Right ventricle myocardium inferior (tissue), 1 donor: ENCODE measurements at regions not wholly inside any gene's neighbourhood (a gene's known extent, or its start where the extent isn't known, plus 50 kb on each side); places are given as distances from the start of the nearest gene placed in this dataset.

Source experiments
- ATAC-seq: fragments of 200-7000 bp; cut with Tn5 transposase; one replicate; pipeline ENCODE4 v1.9.1; 2020; ENCODE audit warnings: mild to moderate bottlenecking, moderate library complexity
- DNase-seq: peaks from one replicate; pipeline ENCODE4 v3.0.0; 2021; ENCODE audit errors: missing footprints
- intact Hi-C: fragments of 100-400 bp; cut with DNase I; formaldehyde crosslinking; loops from one replicate; pipeline ENCODE4 v1.11.0; 2022
- donor health status: DM: no; HTN: yes; CAD: no; lungs with severe emphysema.

DNA sequence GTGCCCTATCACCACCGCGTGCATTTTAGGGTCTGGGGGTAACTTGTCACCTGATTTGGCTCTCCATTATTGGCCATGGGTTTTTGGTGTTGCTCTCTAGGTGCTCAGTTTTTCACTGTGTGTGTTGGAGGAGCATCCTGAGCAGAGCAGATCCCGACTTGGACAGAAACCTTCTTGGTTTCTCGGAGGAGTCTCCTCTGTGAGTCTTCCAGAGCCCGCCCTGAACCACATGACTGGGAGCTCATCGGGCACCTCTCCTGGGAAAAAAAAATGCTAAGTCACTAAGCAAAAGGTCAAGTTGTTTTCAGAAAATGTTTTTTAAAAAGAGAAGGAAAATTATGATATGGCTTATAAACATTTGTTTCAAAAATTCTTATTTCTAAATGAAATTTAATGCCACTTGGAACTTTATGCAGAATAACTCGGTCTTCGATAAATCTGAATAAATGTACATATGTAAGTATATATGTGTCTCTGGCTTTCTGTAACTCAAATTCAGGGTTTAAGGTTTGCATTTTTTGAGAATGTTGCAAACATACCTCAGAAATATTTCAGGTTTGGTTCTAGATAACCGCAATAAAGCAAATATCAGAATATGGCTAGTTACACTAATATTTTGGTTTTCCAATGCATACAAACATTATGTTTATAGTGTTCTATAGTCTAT, 255.2 kb downstream of the AUH start:
- ATAC-seq (no peak), DNase-seq (no peak)
- intact Hi-C loops, result no loop called here

DNA sequence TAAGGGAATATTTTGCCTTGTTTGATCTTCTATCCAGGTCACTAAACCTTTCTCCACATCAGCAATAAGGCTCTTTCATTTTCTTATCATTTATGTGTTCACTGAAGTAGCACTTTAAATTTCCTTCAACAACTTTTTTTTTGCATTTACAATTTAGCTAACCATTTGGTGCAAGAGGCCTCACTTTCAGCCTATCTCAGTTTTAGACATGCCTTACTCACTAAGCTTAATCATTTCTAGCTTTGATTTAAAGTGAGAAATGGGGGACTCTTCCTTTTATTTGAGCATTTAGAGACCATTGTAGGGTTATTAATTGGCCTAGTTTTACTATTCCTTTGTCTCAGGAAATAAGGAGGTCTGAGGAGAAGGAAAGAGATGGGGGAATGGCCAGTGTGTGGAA, 250.5 kb downstream of the AUH start:
- ATAC-seq, result no peak
- no peak for DNase-seq
- intact Hi-C loops, result no loop called here

DNA sequence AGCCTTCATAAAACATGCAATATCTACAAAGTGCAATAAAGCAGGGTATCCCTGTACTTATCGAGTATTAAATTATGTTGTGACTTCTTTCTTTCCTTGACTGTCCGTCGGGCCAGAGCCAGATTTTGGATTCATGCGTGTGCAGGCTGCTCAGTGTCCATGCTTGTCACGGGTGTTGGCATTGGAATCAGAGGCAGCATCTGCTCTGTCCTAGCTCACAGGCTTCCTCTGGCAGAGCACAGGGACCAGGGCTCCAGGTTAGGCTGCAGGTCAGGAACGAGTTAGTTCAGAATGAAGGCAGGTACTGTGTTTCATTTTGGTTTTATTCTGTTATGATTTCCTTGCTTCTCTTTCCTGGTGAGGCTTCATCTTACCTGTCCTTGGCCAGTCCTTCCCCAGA, 249.8 kb downstream of the AUH start:
- DNase-seq (no peak), ATAC-seq (no peak)
- intact Hi-C loops, result no loop called here

DNA sequence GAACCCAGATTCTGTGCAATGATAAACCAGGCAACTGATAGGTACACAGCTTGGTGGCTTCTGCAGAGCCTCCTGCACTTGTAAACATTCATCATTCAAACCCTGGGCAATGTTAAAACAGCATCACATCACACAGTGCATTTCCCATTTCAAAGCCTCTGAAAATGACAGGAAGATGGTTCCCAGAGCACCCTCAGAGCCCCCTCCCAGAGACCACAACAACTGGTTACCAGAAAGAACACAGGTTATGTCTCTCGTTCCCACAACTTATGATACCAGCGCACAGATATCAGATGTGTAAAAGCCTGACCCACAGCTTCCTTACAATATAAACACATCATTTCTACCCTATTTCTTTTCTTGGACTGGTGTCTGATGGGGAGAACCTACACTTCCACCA, 248.7 kb downstream of the AUH start:
- no peak for ATAC-seq
- intact Hi-C loops, result no loop called here
- DNase-seq, result no peak

DNA sequence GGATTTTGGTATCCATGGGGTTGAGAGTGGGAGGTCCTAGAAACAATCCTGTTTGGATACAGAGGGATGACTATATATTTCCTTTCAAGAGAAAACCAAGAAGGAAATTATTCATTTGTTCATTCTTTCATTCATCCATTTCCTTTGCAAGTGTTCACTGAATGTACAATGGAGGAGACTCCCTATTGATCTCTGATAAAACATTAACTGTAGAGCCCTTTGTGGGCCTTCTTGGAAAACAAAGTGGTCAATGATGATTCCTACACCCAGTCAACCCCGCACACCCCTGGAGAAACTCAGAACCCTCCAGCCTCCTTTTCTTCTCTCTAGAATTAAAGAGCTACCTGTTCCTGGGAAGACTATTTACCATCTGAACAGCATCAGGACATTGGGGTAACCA, 247.3 kb downstream of the AUH start:
- intact Hi-C loops, result no loop called here
- ATAC-seq (no peak), DNase-seq (no peak)

DNA sequence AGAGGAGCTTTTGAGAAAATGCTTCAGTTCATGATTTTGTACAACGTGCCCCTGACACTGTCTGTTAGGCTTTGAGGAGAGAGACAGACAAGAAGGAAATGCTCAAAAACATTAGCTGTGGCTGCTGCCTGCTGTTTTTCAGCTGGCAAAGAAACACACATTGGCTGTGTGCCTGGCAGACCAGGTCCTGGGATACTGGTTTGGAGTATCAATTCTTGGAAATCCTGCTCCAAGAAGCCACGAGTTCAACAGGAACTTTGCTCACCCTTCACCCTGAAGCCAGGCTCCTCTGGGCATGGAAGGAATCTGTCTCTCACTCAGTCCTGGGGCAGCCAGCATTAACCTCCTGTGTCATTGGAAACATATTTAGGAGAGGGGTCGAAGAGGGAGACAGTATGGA, 245.5 kb downstream of the AUH start:
- ATAC-seq (no peak), DNase-seq (no peak)
- intact Hi-C loops, result loop anchor here (5.0 kb wide), 2 partner anchors 76 to 246 kb away; partner anchors contain the start of gene AUH

DNA sequence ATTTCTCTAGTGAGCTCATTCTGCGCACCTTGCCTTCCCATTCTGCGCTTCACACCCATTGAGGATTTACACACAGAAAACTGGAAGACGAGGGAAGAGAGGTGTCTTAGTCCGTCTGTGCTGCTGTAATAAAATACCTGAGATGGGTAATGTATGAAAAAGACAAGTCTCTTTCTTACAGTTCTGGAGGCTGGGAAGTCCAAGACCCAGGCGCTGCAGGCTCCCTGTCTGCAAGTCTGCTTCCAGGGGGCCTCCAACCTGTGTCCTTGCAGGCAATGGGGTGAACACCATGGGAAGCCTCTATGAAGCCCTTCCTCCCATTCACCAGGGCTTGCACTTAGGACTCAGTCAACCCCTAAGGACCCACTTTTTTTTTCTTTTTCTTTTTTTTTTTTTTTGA, 245.0 kb downstream of the AUH start:
- DNase-seq (no peak), ATAC-seq (no peak)
- intact Hi-C loops, result loop anchor here (5.0 kb wide), 2 partner anchors 76 to 246 kb away; partner anchors contain the start of gene AUH

DNA sequence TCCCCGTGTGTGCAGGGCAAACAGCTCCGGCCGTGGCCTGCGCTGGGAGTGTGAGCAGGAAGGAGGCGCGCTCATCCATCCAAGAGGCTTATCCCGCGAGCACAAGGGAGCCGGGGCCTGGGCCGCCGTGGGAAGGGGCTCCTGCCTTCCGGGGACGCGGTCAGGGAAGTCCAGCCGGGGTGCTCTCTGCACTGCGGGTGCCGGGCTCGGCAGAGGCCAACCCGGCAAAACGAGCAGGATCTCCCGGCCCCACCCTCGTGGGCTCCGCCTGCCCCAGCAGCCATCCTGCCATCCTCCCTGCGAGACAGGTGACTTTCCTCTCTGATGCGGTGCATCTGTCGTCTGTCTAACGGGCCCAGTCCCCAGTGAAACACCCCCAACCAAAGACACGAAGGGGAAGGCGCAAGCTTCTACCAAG, 244.2 kb downstream of the AUH start:
- DNase-seq, result no peak
- intact Hi-C loops, result loop anchor here (5.0 kb wide), 2 partner anchors 75 to 245 kb away; partner anchors contain the start of gene AUH
- ATAC-seq, result no peak

DNA sequence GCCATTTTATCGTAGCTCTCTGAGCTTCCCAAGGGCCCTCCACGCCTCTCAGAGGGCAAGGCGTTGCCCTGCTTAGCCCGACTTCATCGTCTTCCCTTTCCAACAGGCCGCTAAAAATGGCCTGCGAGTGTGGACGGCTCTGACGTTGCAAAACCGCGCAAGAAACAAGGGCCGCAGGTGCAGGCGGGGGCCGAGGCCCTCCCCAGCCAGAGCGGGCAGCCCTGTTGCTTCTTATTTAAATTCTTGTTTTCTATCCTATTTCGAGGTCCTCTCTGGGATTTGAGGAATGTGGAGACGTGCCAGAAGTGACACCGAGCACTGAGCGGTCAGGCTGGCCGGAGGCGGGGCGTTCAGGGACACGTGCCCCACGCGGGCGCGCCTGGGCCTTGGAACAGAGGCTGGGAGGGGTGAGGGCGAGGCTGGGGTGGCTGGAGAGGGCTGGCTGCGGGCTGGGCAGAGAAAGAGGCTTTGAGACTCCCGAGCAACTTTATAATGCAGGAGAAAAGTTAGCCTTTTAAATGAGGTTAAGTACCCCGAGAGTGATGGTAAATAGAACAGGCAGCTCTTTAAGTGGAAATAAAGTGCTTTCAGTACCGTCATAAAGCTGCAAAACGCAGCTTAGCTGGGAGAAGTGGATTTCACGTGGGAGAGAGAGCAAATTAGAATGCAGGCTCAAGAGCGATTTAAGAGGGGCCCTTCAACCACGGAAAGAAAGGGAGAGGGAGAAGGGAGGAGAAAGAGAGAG, 243.6 kb downstream of the AUH start:
- peak; percentile 94 for DNase-seq
- intact Hi-C loops, result loop anchor here (5.0 kb wide), 2 partner anchors 74 to 244 kb away; partner anchors contain the start of gene AUH
- ATAC-seq, result peak; percentile 97

DNA sequence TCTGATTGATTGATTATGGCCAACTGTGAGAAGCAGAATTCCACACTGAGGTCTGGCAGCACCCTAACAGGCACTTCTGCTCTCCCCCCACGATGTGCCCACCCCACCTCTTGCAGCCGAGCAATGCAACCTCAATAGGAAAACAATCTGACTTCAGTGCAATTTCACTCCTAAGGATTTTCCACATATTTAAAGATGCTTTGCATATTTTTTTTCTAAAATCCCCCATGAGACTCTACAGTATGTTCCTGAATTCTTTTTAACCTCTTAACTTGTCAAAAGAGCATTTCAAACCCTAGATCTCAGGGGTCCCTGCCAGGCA, 243.1 kb downstream of the AUH start:
- no peak for DNase-seq
- intact Hi-C loops, result loop anchor here (5.0 kb wide), 2 partner anchors 74 to 244 kb away; partner anchors contain the start of gene AUH
- peak; percentile 7 for ATAC-seq

DNA sequence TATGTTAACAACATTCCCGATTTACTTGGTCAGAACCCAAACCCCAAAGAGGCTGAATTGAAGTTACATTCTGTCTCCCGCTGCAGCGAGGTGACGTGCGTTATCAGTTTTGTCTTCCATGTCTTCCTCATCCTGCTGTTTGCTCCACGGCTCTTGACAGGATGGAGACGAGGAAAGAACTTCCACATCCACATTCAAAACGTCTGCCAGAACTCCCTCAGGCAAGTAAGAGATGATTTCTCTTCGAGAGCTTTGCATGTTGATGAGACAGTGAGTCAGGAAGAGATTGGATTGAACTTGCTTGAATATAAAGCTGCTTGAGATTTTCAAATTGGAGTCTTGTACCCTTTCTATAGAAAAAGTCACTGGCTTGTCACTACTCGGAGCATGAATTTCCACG, 242.6 kb downstream of the AUH start:
- intact Hi-C loops, result loop anchor here (5.0 kb wide), 2 partner anchors 73 to 243 kb away; partner anchors contain the start of gene AUH
- ATAC-seq, result no peak

DNA sequence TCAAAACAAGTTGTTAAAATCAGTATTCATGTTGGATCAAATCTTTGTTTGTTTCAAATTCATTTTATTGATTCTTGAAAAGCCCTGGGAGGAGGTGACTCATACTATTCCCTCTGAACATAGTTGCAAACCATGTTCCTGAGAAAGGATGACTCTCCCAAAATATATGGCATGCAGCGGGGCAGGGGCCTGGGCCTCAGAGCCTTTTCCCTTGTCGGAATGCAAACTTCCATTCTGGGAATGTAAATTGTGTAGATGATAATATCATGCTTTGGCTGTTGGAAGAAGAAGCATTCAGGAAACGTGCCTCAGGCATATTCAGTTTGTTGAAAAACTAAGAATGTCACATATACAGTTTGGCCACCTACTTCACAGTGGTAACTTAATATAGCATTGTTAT, 242.0 kb downstream of the AUH start:
- no peak for DNase-seq
- intact Hi-C loops, result loop anchor here (5.0 kb wide), 2 partner anchors 73 to 243 kb away; partner anchors contain the start of gene AUH
- no peak for ATAC-seq

More for the DNA sequence above, 242.6 kb downstream of the AUH start:
- DNase-seq, result no peak

DNA sequence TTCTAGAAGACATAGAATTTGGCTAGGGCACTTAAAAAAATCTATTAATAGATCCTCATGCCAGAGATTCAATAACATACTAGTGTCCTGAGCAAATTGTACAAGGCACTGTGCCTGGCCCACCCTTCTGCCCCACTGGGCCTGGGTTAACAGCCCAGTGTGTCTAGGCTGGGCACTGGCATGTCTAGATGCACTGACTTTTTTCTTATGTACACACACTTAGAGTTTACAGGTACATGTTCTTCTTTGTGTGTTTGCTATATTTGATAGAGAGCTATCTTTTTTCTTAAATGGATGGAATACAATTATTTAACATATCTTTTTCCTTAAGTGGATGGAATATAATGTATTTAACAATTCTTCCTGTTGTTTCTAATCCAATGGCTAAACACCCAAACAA, 241.5 kb downstream of the AUH start:
- ATAC-seq, result no peak

DNA sequence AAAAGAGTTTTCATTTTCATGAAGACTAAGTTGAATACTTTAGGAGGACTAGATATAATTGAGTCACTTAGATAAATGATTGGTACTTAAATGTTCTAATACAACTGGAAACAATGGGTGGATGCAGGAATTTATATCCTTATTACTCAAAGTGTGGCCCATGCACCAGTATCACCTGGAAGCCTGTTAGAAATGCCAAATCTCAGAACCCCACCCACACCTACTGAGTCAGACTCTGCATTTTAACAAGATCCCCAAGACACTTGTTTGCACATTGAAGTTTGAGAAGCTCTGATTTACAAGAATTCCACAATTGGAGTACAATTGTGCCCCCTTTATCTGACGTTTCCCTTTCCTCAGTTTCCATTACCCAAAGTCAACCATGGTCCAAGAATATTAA, 239.0 kb downstream of the AUH start:
- intact Hi-C loops, result no loop called here
- ATAC-seq, result no peak
- no peak for DNase-seq

More for the DNA sequence above, 241.5 kb downstream of the AUH start:
- no peak for DNase-seq
- intact Hi-C loops, result no loop called here

DNA sequence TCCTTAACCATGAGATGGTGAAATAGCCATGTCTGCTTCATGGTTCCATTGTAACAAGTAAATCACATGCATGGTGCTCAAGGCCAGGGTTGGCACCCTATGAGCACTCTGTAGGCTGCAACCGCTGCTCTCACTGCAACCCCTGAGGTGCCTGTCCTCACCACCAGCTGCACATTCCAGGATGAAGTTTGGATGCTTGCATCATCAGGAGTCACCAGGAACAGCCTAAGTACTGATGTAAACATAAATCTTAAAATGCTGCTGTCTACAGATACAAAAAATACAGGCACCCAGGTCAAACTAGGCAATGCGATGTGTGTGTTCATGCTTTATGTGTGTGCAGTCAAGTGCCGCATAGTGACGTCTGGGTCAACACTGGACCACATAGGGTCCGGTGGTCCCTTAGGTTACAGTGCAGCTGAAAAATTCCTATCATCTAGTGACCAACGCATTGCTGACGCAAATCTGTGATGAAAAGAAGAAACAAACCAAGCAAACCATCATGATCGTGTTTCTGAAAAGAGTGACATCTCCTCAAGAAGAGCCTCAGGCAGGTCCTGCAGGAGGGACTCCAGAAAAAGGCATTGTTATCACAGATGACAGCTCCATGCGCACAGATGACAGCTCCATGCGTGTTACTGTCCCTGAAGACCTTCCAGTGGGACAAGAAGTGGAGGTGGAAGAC, 234.8 kb downstream of the AUH start:
- no peak for DNase-seq
- ATAC-seq, result no peak
- intact Hi-C loops, result no loop called here

DNA sequence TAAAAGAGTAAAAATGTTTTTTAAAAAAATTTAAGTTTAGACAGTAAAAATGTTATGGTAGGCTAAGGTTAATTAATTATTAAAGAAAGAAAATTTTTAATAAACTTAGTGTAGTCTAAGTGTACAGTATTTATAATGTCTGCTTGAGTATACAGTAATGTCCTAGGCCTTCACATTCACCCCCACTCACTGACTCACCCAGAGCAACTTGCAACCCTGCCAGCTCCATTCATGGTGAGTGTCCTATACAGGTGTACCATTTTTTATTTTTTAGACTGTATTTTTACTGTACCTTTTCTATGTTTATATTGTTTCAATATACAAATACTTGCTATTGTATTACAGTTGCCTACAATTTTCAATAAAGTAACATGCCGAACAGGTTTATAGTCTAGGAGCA, 234.1 kb downstream of the AUH start:
- ATAC-seq (no peak), DNase-seq (no peak)
- intact Hi-C loops, result no loop called here

DNA sequence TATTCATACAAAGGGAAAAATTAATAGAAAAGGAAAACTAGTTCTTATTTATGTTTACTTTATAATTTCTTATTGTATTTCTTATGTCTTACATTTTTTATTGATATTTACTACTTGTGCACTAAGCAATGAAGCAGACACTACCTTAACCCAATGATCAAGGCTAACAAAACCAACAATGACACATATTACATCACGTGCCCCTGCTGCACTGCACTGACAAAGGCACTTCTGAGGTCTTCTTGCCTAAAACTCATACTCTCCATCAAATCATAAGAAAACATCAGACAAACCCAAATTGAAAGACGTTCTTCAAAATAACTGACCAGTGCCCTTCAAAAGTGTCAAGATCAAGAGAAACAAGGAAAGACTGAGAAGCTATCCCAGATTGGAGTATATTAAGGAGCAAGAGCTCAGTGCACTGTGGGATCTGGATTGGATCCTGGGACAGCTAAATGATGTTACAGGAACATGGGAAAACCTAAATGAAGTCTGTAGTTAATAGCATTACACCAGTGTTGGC, 230.9 kb downstream of the AUH start:
- DNase-seq (no peak), ATAC-seq (no peak)
- intact Hi-C loops, result no loop called here

DNA sequence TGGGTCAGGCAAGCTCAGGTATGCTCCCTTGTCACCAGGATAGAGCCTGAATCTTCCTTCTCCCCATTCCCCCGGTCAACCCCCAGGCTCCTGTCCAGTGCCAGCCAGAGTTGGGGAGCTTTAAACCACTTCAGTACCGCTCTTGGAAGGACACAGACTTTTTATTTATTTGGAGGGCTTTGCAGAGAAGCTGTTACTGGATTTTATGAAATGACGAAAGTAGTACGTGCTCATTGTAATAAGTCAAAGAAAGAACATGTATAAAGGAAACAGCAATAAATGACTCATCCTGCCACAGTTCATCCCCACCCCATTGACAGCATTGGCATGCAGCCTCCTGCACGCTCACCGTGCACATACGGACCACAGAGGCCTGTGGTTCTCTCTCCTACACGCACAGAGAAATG, 230.3 kb downstream of the AUH start:
- DNase-seq, result no peak
- no peak for ATAC-seq
- intact Hi-C loops, result no loop called here

DNA sequence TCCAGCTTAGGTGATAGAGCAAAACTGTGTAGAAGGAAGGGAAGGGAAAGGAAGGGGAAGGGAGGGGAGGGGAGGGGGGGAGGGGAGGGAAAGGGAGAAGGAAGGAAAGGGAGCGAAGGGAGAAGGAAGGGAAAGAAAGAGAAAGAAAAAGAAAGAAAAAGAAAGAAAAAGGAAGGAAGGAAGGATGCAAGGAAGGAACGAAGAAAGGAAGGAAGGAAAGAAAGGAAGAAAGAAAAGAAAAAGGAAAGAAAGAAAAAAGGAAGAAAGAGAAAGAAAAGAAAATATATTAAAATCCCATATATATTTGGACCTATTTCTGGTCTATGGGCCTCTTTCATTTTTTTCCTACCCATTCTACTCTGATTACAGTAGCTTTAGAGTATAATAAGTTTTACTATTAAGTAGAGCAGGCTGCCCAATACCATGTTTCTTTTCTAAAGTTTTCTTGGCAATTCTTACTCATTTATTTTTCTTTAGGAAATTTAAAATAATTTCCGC, 229.1 kb downstream of the AUH start:
- intact Hi-C loops, result no loop called here
- ATAC-seq, result no peak

More for the DNA sequence above, 229.1 kb downstream of the AUH start:
- DNase-seq, result no peak
